ENCODE measurements at regions not wholly inside any gene's neighbourhood (a gene's known extent, or its start where the extent isn't known, plus 50 kb on each side); places are given as distances from the start of the nearest gene placed in this dataset.
"Not testable (repeated sequence)": the region's sequence is repeated elsewhere in the genome, so short reads cannot be mapped to it uniquely, and the experiment has no call there.

- no peak for DNase-seq
Measured at GRCh38 chr21:31609081-31609480, 50.4 kb upstream of the SOD1 start.

- no peak for DNase-seq
Measured at GRCh38 chr21:31607791-31608190, 51.7 kb upstream of the SOD1 start.

- no peak for DNase-seq
Measured at GRCh38 chr21:31606081-31606874, 53.2 kb upstream of the SOD1 start.

- DNase-seq: peak; percentile 85
Measured at GRCh38 chr21:31604591-31605190, 54.8 kb upstream of the SOD1 start.

GRCh38 chr21:31599563-31599962, 59.9 kb upstream of the SOD1 start:
- no peak for DNase-seq

- DNase-seq: no peak
Measured at GRCh38 chr21:31599013-31599412, 60.5 kb upstream of the SOD1 start.

GRCh38 chr21:31597683-31598082, 61.8 kb upstream of the SOD1 start:
- no peak for DNase-seq

- no peak for DNase-seq
Measured at GRCh38 chr21:31596055-31596454, 63.4 kb upstream of the SOD1 start.

- no peak for DNase-seq
Measured at GRCh38 chr21:31594726-31595125, 64.8 kb upstream of the SOD1 start.

- DNase-seq: no peak
Measured at GRCh38 chr21:31594279-31594678, 65.2 kb upstream of the SOD1 start.

- no peak for DNase-seq
Measured at GRCh38 chr21:31592963-31593560, 66.4 kb upstream of the SOD1 start.

- DNase-seq: no peak
Measured at GRCh38 chr21:31592516-31592915, 67.0 kb upstream of the SOD1 start.

GRCh38 chr21:31589820-31590219, 69.7 kb upstream of the SOD1 start:
- no peak for DNase-seq

- no peak for DNase-seq
Measured at GRCh38 chr21:31586118-31586517, 73.4 kb upstream of the SOD1 start.

- DNase-seq: not testable (repeated sequence)
Measured at GRCh38 chr21:31583937-31584336, 75.6 kb upstream of the SOD1 start.

- DNase-seq: no peak
Measured at GRCh38 chr21:31583498-31583897, 76.0 kb upstream of the SOD1 start.

GRCh38 chr21:31580866-31581276, 78.6 kb upstream of the SOD1 start:
- peak; percentile 90 for DNase-seq

- no peak for DNase-seq
Measured at GRCh38 chr21:31577271-31577670, 82.2 kb upstream of the SOD1 start.

GRCh38 chr21:31576428-31576827, 83.1 kb upstream of the SOD1 start:
- DNase-seq: no peak

- no peak for DNase-seq
Measured at GRCh38 chr21:31573217-31573616, 86.3 kb upstream of the SOD1 start.

GRCh38 chr21:31571879-31572278, 87.6 kb upstream of the SOD1 start:
- no peak for DNase-seq

- DNase-seq: no peak
Measured at GRCh38 chr21:31570824-31571566, 88.5 kb upstream of the SOD1 start.

GRCh38 chr21:31566611-31567010, 92.9 kb upstream of the SOD1 start:
- no peak for DNase-seq

GRCh38 chr21:31566064-31566463, 93.4 kb upstream of the SOD1 start:
- no peak for DNase-seq

Data from activated CD8-positive, alpha-beta memory T cell treated with anti-CD3 and anti-CD28 coated beads for 24 hours (primary cell).